ENCODE measurements at regions not wholly inside any gene's neighbourhood (a gene's known extent, or its start where the extent isn't known, plus 50 kb on each side); places are given as distances from the start of the nearest gene placed in this dataset.

DNA sequence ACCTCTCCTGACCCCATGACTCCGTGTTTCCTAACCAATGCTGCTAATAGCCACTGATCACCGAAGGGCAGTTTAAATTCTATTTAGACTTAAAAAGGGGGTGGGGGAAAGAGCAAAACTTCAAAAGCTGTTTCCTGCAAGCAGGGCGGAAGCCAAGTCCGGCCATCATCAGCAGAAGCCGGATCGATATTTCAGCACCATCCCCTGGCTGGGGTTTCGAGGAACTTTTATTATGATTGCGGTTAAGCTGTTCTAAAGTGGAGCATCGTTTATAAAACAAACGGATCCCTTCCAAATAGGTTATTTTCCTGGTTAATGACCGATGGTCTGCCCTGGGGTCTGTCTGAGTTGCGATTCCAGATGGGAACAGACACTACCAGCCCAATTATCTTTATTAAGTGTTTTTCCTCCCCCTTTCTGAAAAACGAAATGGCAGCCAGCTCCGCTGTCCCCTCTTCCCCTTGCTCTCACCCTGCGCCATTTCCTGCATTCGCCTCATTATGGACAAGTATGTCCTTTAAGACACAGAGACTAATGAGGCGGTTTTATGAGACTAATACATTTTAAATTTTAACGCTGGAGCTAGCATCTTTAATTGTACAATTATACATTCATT is 76.1 kb upstream of the IRX3 start (continued):
- TF ChIP-seq, protein P1, sequence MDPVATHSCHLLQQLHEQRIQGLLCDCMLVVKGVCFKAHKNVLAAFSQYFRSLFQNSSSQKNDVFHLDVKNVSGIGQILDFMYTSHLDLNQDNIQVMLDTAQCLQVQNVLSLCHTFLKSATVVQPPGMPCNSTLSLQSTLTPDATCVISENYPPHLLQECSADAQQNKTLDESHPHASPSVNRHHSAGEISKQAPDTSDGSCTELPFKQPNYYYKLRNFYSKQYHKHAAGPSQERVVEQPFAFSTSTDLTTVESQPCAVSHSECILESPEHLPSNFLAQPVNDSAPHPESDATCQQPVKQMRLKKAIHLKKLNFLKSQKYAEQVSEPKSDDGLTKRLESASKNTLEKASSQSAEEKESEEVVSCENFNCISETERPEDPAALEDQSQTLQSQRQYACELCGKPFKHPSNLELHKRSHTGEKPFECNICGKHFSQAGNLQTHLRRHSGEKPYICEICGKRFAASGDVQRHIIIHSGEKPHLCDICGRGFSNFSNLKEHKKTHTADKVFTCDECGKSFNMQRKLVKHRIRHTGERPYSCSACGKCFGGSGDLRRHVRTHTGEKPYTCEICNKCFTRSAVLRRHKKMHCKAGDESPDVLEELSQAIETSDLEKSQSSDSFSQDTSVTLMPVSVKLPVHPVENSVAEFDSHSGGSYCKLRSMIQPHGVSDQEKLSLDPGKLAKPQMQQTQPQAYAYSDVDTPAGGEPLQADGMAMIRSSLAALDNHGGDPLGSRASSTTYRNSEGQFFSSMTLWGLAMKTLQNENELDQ (tag by site-specific recombination; IDR thresholded peaks at IDR 0.05; ENCODE audit: low read depth), result no peak
- no peak for TF ChIP-seq ZNF16 (tag by site-specific recombination; IDR thresholded peaks at IDR 0.05; ENCODE audit: low read depth)

DNA sequence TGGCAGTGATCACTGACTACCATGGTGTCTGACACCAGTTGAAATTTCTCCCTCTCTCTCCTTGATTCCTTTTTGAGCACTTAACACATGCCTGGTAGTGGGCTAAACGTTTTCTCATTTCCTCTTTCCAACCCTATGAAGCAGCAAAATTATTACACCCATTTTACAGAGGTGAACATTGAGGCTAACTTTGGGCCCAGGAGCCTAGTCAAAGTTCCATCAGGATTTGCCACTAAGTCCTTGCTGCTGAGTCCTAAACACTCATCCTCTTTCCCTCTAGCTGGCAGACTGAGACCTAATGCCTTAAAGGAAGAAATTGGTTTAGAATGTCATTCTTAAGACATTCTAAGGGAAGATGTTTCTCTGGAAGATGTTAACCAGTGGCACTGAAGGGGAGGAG is 74.7 kb upstream of the IRX3 start:
- no peak overlapping the region for H3K27ac ChIP-seq (ENCODE audit: extremely low read depth, low read depth, low read length)
- TF ChIP-seq ZNF248 (tag by site-specific recombination; IDR thresholded peaks at IDR 0.05), result no peak
- no peak for TF ChIP-seq ZNF530 (tag by site-specific recombination; IDR thresholded peaks at IDR 0.05; ENCODE audit: low read depth)
- no peak for TF ChIP-seq ZNF585B (tag by site-specific recombination; IDR thresholded peaks at IDR 0.05)
- TF ChIP-seq, protein P2, sequence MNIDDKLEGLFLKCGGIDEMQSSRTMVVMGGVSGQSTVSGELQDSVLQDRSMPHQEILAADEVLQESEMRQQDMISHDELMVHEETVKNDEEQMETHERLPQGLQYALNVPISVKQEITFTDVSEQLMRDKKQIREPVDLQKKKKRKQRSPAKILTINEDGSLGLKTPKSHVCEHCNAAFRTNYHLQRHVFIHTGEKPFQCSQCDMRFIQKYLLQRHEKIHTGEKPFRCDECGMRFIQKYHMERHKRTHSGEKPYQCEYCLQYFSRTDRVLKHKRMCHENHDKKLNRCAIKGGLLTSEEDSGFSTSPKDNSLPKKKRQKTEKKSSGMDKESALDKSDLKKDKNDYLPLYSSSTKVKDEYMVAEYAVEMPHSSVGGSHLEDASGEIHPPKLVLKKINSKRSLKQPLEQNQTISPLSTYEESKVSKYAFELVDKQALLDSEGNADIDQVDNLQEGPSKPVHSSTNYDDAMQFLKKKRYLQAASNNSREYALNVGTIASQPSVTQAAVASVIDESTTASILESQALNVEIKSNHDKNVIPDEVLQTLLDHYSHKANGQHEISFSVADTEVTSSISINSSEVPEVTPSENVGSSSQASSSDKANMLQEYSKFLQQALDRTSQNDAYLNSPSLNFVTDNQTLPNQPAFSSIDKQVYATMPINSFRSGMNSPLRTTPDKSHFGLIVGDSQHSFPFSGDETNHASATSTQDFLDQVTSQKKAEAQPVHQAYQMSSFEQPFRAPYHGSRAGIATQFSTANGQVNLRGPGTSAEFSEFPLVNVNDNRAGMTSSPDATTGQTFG (tag by site-specific recombination; IDR thresholded peaks at IDR 0.05; ENCODE audit: borderline replicate concordance), result no peak
- TF ChIP-seq, protein P3, sequence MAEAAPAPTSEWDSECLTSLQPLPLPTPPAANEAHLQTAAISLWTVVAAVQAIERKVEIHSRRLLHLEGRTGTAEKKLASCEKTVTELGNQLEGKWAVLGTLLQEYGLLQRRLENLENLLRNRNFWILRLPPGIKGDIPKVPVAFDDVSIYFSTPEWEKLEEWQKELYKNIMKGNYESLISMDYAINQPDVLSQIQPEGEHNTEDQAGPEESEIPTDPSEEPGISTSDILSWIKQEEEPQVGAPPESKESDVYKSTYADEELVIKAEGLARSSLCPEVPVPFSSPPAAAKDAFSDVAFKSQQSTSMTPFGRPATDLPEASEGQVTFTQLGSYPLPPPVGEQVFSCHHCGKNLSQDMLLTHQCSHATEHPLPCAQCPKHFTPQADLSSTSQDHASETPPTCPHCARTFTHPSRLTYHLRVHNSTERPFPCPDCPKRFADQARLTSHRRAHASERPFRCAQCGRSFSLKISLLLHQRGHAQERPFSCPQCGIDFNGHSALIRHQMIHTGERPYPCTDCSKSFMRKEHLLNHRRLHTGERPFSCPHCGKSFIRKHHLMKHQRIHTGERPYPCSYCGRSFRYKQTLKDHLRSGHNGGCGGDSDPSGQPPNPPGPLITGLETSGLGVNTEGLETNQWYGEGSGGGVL (tag by site-specific recombination; IDR thresholded peaks at IDR 0.05), result no peak
- no peak for TF ChIP-seq ZBTB21 (tag by site-specific recombination; IDR thresholded peaks at IDR 0.05)
- no peak for TF ChIP-seq SETDB1 (IDR thresholded peaks at IDR 0.05; ENCODE audit: insufficient read length, low read length)
- no peak for TF ChIP-seq ZBTB1 (tag by site-specific recombination; IDR thresholded peaks at IDR 0.05)
- TF ChIP-seq, protein P4, sequence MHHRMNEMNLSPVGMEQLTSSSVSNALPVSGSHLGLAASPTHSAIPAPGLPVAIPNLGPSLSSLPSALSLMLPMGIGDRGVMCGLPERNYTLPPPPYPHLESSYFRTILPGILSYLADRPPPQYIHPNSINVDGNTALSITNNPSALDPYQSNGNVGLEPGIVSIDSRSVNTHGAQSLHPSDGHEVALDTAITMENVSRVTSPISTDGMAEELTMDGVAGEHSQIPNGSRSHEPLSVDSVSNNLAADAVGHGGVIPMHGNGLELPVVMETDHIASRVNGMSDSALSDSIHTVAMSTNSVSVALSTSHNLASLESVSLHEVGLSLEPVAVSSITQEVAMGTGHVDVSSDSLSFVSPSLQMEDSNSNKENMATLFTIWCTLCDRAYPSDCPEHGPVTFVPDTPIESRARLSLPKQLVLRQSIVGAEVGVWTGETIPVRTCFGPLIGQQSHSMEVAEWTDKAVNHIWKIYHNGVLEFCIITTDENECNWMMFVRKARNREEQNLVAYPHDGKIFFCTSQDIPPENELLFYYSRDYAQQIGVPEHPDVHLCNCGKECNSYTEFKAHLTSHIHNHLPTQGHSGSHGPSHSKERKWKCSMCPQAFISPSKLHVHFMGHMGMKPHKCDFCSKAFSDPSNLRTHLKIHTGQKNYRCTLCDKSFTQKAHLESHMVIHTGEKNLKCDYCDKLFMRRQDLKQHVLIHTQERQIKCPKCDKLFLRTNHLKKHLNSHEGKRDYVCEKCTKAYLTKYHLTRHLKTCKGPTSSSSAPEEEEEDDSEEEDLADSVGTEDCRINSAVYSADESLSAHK (tag by site-specific recombination; IDR thresholded peaks at IDR 0.05), result no peak
- TF ChIP-seq, protein P5, sequence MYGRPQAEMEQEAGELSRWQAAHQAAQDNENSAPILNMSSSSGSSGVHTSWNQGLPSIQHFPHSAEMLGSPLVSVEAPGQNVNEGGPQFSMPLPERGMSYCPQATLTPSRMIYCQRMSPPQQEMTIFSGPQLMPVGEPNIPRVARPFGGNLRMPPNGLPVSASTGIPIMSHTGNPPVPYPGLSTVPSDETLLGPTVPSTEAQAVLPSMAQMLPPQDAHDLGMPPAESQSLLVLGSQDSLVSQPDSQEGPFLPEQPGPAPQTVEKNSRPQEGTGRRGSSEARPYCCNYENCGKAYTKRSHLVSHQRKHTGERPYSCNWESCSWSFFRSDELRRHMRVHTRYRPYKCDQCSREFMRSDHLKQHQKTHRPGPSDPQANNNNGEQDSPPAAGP (tag by site-specific recombination; IDR thresholded peaks at IDR 0.05), result no peak
- no peak for TF ChIP-seq ZIC2 (tag by site-specific recombination; IDR thresholded peaks at IDR 0.05)
- TF ChIP-seq ZNF473 (tag by site-specific recombination; IDR thresholded peaks at IDR 0.05), result no peak
- TF ChIP-seq ZNF175 (tag by site-specific recombination; IDR thresholded peaks at IDR 0.05), result no peak
- no peak for TF ChIP-seq KLF16 (tag by site-specific recombination; IDR thresholded peaks at IDR 0.05)
- TF ChIP-seq ZNF558 (tag by site-specific recombination; IDR thresholded peaks at IDR 0.05), result no peak
- TF ChIP-seq, protein P6, sequence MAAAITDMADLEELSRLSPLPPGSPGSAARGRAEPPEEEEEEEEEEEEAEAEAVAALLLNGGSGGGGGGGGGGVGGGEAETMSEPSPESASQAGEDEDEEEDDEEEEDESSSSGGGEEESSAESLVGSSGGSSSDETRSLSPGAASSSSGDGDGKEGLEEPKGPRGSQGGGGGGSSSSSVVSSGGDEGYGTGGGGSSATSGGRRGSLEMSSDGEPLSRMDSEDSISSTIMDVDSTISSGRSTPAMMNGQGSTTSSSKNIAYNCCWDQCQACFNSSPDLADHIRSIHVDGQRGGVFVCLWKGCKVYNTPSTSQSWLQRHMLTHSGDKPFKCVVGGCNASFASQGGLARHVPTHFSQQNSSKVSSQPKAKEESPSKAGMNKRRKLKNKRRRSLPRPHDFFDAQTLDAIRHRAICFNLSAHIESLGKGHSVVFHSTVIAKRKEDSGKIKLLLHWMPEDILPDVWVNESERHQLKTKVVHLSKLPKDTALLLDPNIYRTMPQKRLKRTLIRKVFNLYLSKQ (tag by site-specific recombination; IDR thresholded peaks at IDR 0.05; ENCODE audit: borderline replicate concordance), result no peak
- no peak for TF ChIP-seq GLI2 (tag by site-specific recombination; IDR thresholded peaks at IDR 0.05; ENCODE audit: borderline replicate concordance, low read depth)
- TF ChIP-seq, protein P7, sequence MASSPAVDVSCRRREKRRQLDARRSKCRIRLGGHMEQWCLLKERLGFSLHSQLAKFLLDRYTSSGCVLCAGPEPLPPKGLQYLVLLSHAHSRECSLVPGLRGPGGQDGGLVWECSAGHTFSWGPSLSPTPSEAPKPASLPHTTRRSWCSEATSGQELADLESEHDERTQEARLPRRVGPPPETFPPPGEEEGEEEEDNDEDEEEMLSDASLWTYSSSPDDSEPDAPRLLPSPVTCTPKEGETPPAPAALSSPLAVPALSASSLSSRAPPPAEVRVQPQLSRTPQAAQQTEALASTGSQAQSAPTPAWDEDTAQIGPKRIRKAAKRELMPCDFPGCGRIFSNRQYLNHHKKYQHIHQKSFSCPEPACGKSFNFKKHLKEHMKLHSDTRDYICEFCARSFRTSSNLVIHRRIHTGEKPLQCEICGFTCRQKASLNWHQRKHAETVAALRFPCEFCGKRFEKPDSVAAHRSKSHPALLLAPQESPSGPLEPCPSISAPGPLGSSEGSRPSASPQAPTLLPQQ (tag by site-specific recombination; IDR thresholded peaks at IDR 0.05), result no peak
- no peak for TF ChIP-seq ZNF510 (tag by site-specific recombination; IDR thresholded peaks at IDR 0.05; ENCODE audit: insufficient replicate concordance)
- H3K4me3 ChIP-seq (ENCODE audit: low read depth, low read length), result no peak overlapping the region
- H3K9me3 ChIP-seq (ENCODE audit: control insufficient read depth, insufficient read depth, low read depth, low read length), result no peaks in the 10 kb centered on the region
- no peaks in the 10 kb centered on the region for H3K36me3 ChIP-seq (ENCODE audit: control insufficient read depth in 2 of 2, insufficient read depth in 1 of 2, low read length in 2 of 2)
- no peaks in the 10 kb centered on the region for H3K4me1 ChIP-seq (ENCODE audit: control insufficient read depth, insufficient read depth, low read length)
- CTCF ChIA-PET, result no interaction called here
- POLR2A ChIA-PET, result no interaction called here
